Lung (tissue), 11 donors: ENCODE measurements at regions not wholly inside any gene's neighbourhood (a gene's known extent, or its start where the extent isn't known, plus 50 kb on each side); places are given as distances from the start of the nearest gene placed in this dataset.

Experiments used
- ATAC-seq: fragments of 200-7000 bp; cut with Tn5 transposase; one replicate; pipeline ENCODE4 v1.9.1; 2020; ENCODE audit warnings: moderate number of reproducible peaks; ENCODE audit not compliant: insufficient read depth, low FRiP score
- DNase-seq, 3 donors: peaks; one replicate each; pipeline ENCODE4 v3.0.0-alpha.2; 2013 to 2017
- H3K27ac ChIP-seq, 2 donors: one replicate each; pipeline ENCODE4 v1.5.1; 2013; ENCODE audit warnings: mild to moderate bottlenecking in 2 of 2, moderate library complexity in 2 of 2, control low read depth in 1 of 2, inconsistent platforms in 1 of 2, low read depth in 1 of 2, low read length in 1 of 2
- H3K27me3 ChIP-seq, 3 donors: one replicate each; pipeline ENCODE4 v1.5.1; 2013; ENCODE audit warnings: low read length in 2 of 3; ENCODE audit not compliant: control insufficient read depth in 3 of 3, insufficient read depth in 3 of 3
- H3K36me3 ChIP-seq, 4 donors: one replicate each; pipeline ENCODE4 v1.5.1; 2013; ENCODE audit warnings: low read length in 4 of 4, mild to moderate bottlenecking in 1 of 4, moderate library complexity in 1 of 4; ENCODE audit not compliant: control insufficient read depth in 4 of 4, insufficient read depth in 4 of 4
- H3K4me1 ChIP-seq, 5 donors: one replicate each; pipeline ENCODE4 v1.5.1; 2013; ENCODE audit warnings: low read length in 5 of 5, mild to moderate bottlenecking in 2 of 5, moderate library complexity in 1 of 5; ENCODE audit not compliant: control insufficient read depth in 5 of 5, insufficient read depth in 5 of 5
- H3K4me3 ChIP-seq: one replicate; pipeline ENCODE4 v1.5.1; 2013; ENCODE audit warnings: mild to moderate bottlenecking, control low read depth, moderate library complexity
- H3K9ac ChIP-seq, 2 donors: one replicate each; pipeline ENCODE4 v1.5.1; 2013; ENCODE audit warnings: low read length in 2 of 2, control low read depth in 1 of 2; ENCODE audit not compliant: insufficient read depth in 1 of 2
- H3K9me3 ChIP-seq, 4 donors: one replicate each; pipeline ENCODE4 v1.5.1; 2013; ENCODE audit warnings: low read length in 3 of 4, mild to moderate bottlenecking in 1 of 4, moderate library complexity in 1 of 4; ENCODE audit not compliant: control insufficient read depth in 4 of 4, insufficient read depth in 3 of 4
- CTCF ChIP-seq: IDR thresholded peaks from 2 replicates; pipeline ENCODE4 v1.5.1; 2012; ENCODE audit warnings: mild to moderate bottlenecking; ENCODE audit errors: control extremely low read depth, extremely low read depth
- WGBS, 2 donors: extraction: QIAGEN DNeasy Blood & Tissue Kit; methylation state at CpG; one replicate each; pipeline ENCODE4 v1.1.7; 2013; 5-methylcytosine and 5-hydroxymethylcytosine counted together
- donor health status: control.
- donor health status: control.
- donor health status: Bipolar disorder and iron deficiency.
- donor health status: healthy.
- donor health status: DM: yes; HTN: yes; CAD: no.

GRCh38 chr5:123813937-123814624 lies 302.1 kb downstream of the CSNK1G3 start:
- Histone ChIP-seq H3K9ac (no peak overlapping the region), H3K27me3 (no peaks in the 10 kb centered on the region), H3K4me1 (peaks cover 8 to 56% (median 16%) of the 10 kb centered on the region in 5 donors), H3K4me3 (no peak overlapping the region), H3K36me3 (no peaks in the 10 kb centered on the region), H3K9me3 (no peaks in the 10 kb centered on the region), H3K27ac (peak overlapping the region; percentile 40 to 73)
- 51% methylated on average over 10 of the region's 10 CpGs for WGBS, 2 donors
- TF ChIP-seq CTCF = no peak
- ATAC-seq (peak; percentile 44), DNase-seq (peak; percentile 28 to 93 (median 88))

GRCh38 chr5:123813264-123813663 lies 301.3 kb downstream of the CSNK1G3 start:
- DNase-seq = no peak
- Histone ChIP-seq H3K9me3 (no peaks in the 10 kb centered on the region), H3K27me3 (no peaks in the 10 kb centered on the region), H3K4me1 (peaks cover 8 to 59% (median 24%) of the 10 kb centered on the region in 5 donors), H3K27ac (no peak overlapping the region), H3K36me3 (no peaks in the 10 kb centered on the region), H3K9ac (no peak overlapping the region), H3K4me3 (no peak overlapping the region)
- ATAC-seq = no peak
- 76 to 78% methylated on average over 3 of the region's 3 CpGs for WGBS, 2 donors
- no peak for TF ChIP-seq CTCF

- WGBS, 2 donors = 98 to 100% methylated on average over 2 of the region's 2 CpGs
- ATAC-seq (no peak), DNase-seq (no peak)
- Histone ChIP-seq H3K27ac (no peak overlapping the region), H3K36me3 (no peaks in the 10 kb centered on the region), H3K9me3 (no peaks in the 10 kb centered on the region), H3K4me3 (no peak overlapping the region), H3K4me1 (peaks cover 8 to 72% (median 24%) of the 10 kb centered on the region in 5 donors), H3K27me3 (no peaks in the 10 kb centered on the region), H3K9ac (no peak overlapping the region)
- TF ChIP-seq CTCF = no peak
These were observed 299.9 kb downstream of the CSNK1G3 start for GRCh38 chr5:123811831-123812230.
